HepG2 (cell line): ENCODE measurements at regions not wholly inside any gene's neighbourhood (a gene's known extent, or its start where the extent isn't known, plus 50 kb on each side); places are given as distances from the start of the nearest gene placed in this dataset.

Experiments
- ATAC-seq: fragments of 200-7000 bp; cut with Tn5 transposase; 3 replicates; pipeline ENCODE4 v1.9.1; 2020; ENCODE audit warnings: mild to moderate bottlenecking, moderate library complexity
- BruUV-seq: library from RNA; stranded (reverse); fragments of 400-500 nt; replicated peaks from 2 replicates; lab custom pipeline; 2021; lab: Mats Ljungman, UMichigan
- CTCF ChIA-PET: fragments of 300-600 bp; formaldehyde crosslinking; extraction: SDS; loops from one replicate; lab custom pipeline; 2021; ENCODE audit warnings: low total read pairs, inconsistent platforms, low intra/inter-chr PET ratio; lab: Yijun Ruan, JAX
- POLR2A ChIA-PET: fragments of 350-600 bp; sonication (Branson Sonifier 250); formaldehyde crosslinking; loops from one replicate; lab custom pipeline; 2020; ENCODE audit warnings: antibody characterized with exemption, inconsistent platforms; lab: Yijun Ruan, JAX
- DNase-seq: peaks from one replicate; pipeline ENCODE4 v3.0.0-alpha.2; 2015; ENCODE audit warnings: low spot score
- FAIRE-seq: peaks from 3 replicates; lab custom pipeline; 2011; peaks lifted over from hg19 to GRCh38; lab: Jason Lieb, UNC
- H2AFZ ChIP-seq: one replicate; pipeline ENCODE4 v1.6.1; 2011; ENCODE audit warnings: low read length, inconsistent platforms
- H3K27ac ChIP-seq: fragments of 300-600 bp; 3 replicates; pipeline ENCODE4 v1.8.0; 2011; ENCODE audit warnings: mixed run types, mild to moderate bottlenecking, mixed read lengths, low read length, inconsistent platforms; ENCODE audit not compliant: insufficient read depth; ENCODE audit errors: extremely low read length
- H3K27me3 ChIP-seq, 2 experiments: fragments of 200-600 bp in 1 of 2; 2 replicates in 1 of 2; 3 replicates in 1 of 2; pipeline versions ENCODE4 v1.6.0 to v1.8.0; 2011; ENCODE audit warnings: low read length in 2 of 2, mild to moderate bottlenecking in 2 of 2, moderate library complexity in 2 of 2, inconsistent platforms in 1 of 2; ENCODE audit not compliant: insufficient read depth in 2 of 2, control insufficient read depth in 1 of 2
- H3K36me3 ChIP-seq, 2 experiments: fragments of 200-600 bp in 1 of 2; replicated peaks in 1 of 2; 2 replicates in 1 of 2; 3 replicates in 1 of 2; pipeline versions ENCODE4 v1.5.1 to v1.8.0; 2011; ENCODE audit warnings: low read length in 2 of 2, inconsistent platforms in 1 of 2; ENCODE audit not compliant: insufficient read depth in 2 of 2, control insufficient read depth in 1 of 2
- H3K4me1 ChIP-seq: 2 replicates; pipeline ENCODE4 v1.5.1; 2012; ENCODE audit warnings: low read length, inconsistent platforms; ENCODE audit not compliant: insufficient read depth
- H3K4me2 ChIP-seq: 2 replicates; pipeline ENCODE4 v1.6.0; 2011; ENCODE audit warnings: low read depth, low read length, inconsistent platforms
- H3K4me3 ChIP-seq, 3 experiments: fragments of 200-600 bp in 1 of 3; sonication (generic), shearing (Covaris generic) in 1 of 3; replicated peaks in 1 of 3; 2 replicates each; pipeline ENCODE4 v1.5.1; 2011 to 2016; ENCODE audit warnings: low read length in 3 of 3, inconsistent platforms in 2 of 3, low read depth in 2 of 3, mild to moderate bottlenecking in 2 of 3, control low read depth in 1 of 3, mixed read lengths in 1 of 3; ENCODE audit not compliant: insufficient read depth in 1 of 3
- H3K79me2 ChIP-seq: one replicate; pipeline ENCODE4 v1.6.1; 2011; ENCODE audit warnings: low read length, inconsistent platforms; ENCODE audit not compliant: insufficient read depth
- H3K9ac ChIP-seq: 2 replicates; pipeline ENCODE4 v1.6.0; 2011; ENCODE audit warnings: mild to moderate bottlenecking, low read depth, low read length, inconsistent platforms; ENCODE audit not compliant: insufficient read depth
- H3K9me3 ChIP-seq: 2 replicates; pipeline ENCODE4 v1.5.1; 2012; ENCODE audit warnings: mild to moderate bottlenecking, low read length
- H4K20me1 ChIP-seq: 2 replicates; pipeline ENCODE4 v1.6.0; 2011; ENCODE audit warnings: inconsistent platforms, mild to moderate bottlenecking, low read length, moderate library complexity; ENCODE audit not compliant: insufficient read depth
- AHR ChIP-seq: IDR thresholded peaks from 2 replicates; pipeline ENCODE4 v1.6.1; 2018; ENCODE audit warnings: missing genetic modification reagents, missing compliant biosample characterization
- ATF7-NPFF ChIP-seq: sonication (generic); formaldehyde crosslinking; IDR thresholded peaks from 2 replicates; pipeline ENCODE4 v1.8.1; 2023; ENCODE audit warnings: mild to moderate bottlenecking, low read depth, missing genetic modification reagents, moderate library complexity
- CC2D1A ChIP-seq: sonication (generic); formaldehyde crosslinking; IDR thresholded peaks from 2 replicates; pipeline ENCODE4 v1.8.1; 2023; ENCODE audit warnings: mild to moderate bottlenecking, missing genetic modification reagents
- NR1H2 ChIP-seq: sonication (generic); formaldehyde crosslinking; IDR thresholded peaks from 2 replicates; pipeline ENCODE4 v1.8.1; 2022; ENCODE audit warnings: low read depth, missing genetic modification reagents, borderline replicate concordance
- PPARG ChIP-seq: conservative IDR thresholded peaks from 2 replicates; pipeline ENCODE4 v1.6.1; 2016; ENCODE audit warnings: missing biosample characterization, missing genetic modification reagents
- REPIN1 ChIP-seq: sonication (generic); formaldehyde crosslinking; IDR thresholded peaks from 2 replicates; pipeline ENCODE4 v1.8.0; 2022; ENCODE audit warnings: missing genetic modification reagents, low read depth, mild to moderate bottlenecking, borderline replicate concordance
- SETDB1 ChIP-seq: sonication (generic); formaldehyde crosslinking; IDR thresholded peaks from 2 replicates; pipeline ENCODE4 v1.5.1; 2020; ENCODE audit warnings: missing genetic modification reagents, mild to moderate bottlenecking, borderline replicate concordance
- SMC3 ChIP-seq: IDR thresholded peaks from 2 replicates; pipeline ENCODE4 v1.6.1; 2011; ENCODE audit warnings: low read length, improper control_type of control experiment
- SP140L ChIP-seq: sonication (generic); formaldehyde crosslinking; IDR thresholded peaks from 2 replicates; pipeline ENCODE4 v1.4.0; 2020; ENCODE audit warnings: missing genetic modification reagents, borderline replicate concordance
- YEATS4 ChIP-seq: sonication (generic); formaldehyde crosslinking; IDR thresholded peaks from 2 replicates; pipeline ENCODE4 v1.4.0; 2020; ENCODE audit warnings: missing genetic modification reagents, borderline replicate concordance
- ZNF180 ChIP-seq: sonication (generic); formaldehyde crosslinking; IDR thresholded peaks from 2 replicates; pipeline ENCODE4 v1.4.0; 2020; ENCODE audit warnings: low read depth, missing genetic modification reagents, borderline replicate concordance
- ZNF431 ChIP-seq: sonication (generic); formaldehyde crosslinking; IDR thresholded peaks from 2 replicates; pipeline ENCODE4 v1.9.0; 2022; ENCODE audit warnings: missing genetic modification reagents, low read depth, mild to moderate bottlenecking, borderline replicate concordance
- ZNF607 ChIP-seq: sonication (generic); formaldehyde crosslinking; IDR thresholded peaks from 2 replicates; pipeline ENCODE4 v1.5.1; 2020; ENCODE audit warnings: missing genetic modification reagents, mild to moderate bottlenecking, borderline replicate concordance
- WGBS: methylation state at CpG from one replicate; pipeline ENCODE4 v1.1.6; 2017; ENCODE audit warnings: low lambda C conversion rate; 5-methylcytosine and 5-hydroxymethylcytosine counted together
- in situ Hi-C: cut with HindIII; loops from 2 replicates; pipeline ENCODE4 v1.10.0; 2017; ENCODE audit warnings: low pct_unique_long_range_greater_than_20kb; ENCODE audit not compliant: extremely low pct_ligation_motif_present
- intact Hi-C: fragments of 100-400 bp; cut with micrococcal nuclease; formaldehyde crosslinking; loops from one replicate; pipeline ENCODE4 v1.10.0; 2022; ENCODE audit not compliant: unreplicated experiment
- TF ChIP-seq, protein P1 (sequence below): IDR thresholded peaks from 2 replicates; pipeline ENCODE4 v1.6.1; 2012; ENCODE audit warnings: low read depth, low read length, improper control_type of control experiment
- TF ChIP-seq, protein P2 (sequence below): sonication (generic); formaldehyde crosslinking; IDR thresholded peaks from 2 replicates; pipeline ENCODE4 v1.4.0; 2020; ENCODE audit warnings: missing genetic modification reagents

DNA sequence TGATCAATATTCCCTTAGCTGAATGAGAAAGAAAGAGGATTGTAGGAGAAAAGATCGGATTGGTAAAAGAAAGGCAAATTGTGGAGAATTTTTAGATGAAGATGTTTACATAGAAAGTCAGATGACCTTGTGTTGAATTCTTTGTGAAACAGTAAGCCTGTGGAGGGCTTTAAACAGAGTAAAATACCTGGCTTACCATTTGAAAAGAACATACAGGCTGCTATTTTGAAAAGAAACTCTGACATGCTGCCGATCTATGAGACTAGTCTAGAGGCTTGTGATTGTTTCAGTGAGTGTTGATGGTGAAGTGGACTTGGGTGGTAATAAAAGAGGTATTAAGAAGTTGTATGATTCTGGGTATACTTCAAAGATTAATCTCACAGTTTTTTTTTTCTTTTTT lies 938.9 kb upstream of the PRR20A start:
- Histone ChIP-seq H3K9ac (no peak overlapping the region), H3K36me3 (no peaks in the 10 kb centered on the region), H3K4me2 (no peak overlapping the region), H3K27me3 (no peaks in the 10 kb centered on the region), H3K9me3 (peaks cover 81% of the 10 kb centered on the region), H3K4me3 (no peak overlapping the region), H3K27ac (no peak overlapping the region), H3K79me2 (no peaks in the 10 kb centered on the region), H3K4me1 (no peaks in the 10 kb centered on the region), H2AFZ (no peak overlapping the region), H4K20me1 (no peaks in the 10 kb centered on the region)
- BruUV-seq: no TSS peak
- TF ChIP-seq PPARG (CRISPR knock-in tag): no peak
- TF ChIP-seq ZNF180: no peak
- TF ChIP-seq SP140L (CRISPR knock-in tag): no peak
- no peak for TF ChIP-seq ATF7-NPFF (CRISPR knock-in tag)
- no peak for TF ChIP-seq SMC3
- TF ChIP-seq NR1H2: no peak
- TF ChIP-seq, protein P1, sequence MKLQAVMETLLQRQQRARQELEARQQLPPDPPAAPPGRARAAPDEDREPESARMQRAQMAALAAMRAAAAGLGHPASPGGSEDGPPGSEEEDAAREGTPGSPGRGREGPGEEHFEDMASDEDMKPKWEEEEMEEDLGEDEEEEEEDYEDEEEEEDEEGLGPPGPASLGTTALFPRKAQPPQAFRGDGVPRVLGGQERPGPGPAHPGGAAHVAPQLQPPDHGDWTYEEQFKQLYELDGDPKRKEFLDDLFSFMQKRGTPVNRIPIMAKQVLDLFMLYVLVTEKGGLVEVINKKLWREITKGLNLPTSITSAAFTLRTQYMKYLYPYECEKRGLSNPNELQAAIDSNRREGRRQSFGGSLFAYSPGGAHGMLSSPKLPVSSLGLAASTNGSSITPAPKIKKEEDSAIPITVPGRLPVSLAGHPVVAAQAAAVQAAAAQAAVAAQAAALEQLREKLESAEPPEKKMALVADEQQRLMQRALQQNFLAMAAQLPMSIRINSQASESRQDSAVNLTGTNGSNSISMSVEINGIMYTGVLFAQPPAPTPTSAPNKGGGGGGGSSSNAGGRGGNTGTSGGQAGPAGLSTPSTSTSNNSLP: no peak
- TF ChIP-seq ZNF607 (CRISPR knock-in tag): no peak
- TF ChIP-seq, protein P2, sequence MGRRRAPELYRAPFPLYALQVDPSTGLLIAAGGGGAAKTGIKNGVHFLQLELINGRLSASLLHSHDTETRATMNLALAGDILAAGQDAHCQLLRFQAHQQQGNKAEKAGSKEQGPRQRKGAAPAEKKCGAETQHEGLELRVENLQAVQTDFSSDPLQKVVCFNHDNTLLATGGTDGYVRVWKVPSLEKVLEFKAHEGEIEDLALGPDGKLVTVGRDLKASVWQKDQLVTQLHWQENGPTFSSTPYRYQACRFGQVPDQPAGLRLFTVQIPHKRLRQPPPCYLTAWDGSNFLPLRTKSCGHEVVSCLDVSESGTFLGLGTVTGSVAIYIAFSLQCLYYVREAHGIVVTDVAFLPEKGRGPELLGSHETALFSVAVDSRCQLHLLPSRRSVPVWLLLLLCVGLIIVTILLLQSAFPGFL (CRISPR knock-in tag): no peak
- TF ChIP-seq REPIN1 (CRISPR knock-in tag): no peak
- no peak for TF ChIP-seq SETDB1 (CRISPR knock-in tag)
- no peak for TF ChIP-seq CC2D1A
- TF ChIP-seq YEATS4 (CRISPR knock-in tag): no peak
- TF ChIP-seq AHR: no peak
- no peak for TF ChIP-seq ZNF431 (CRISPR knock-in tag)
- in situ Hi-C loops: no loop called here
- no peak for ATAC-seq
- no peak for DNase-seq
- ChIA-PET POLR2A (no interaction called here), CTCF (no interaction called here)
- FAIRE-seq: no peak
- 0% methylated on average over 2 of the region's 2 CpGs for WGBS
- intact Hi-C loops: no loop called here
